K562 (cell line): ENCODE measurements at regions not wholly inside any gene's neighbourhood (a gene's known extent, or its start where the extent isn't known, plus 50 kb on each side); places are given as distances from the start of the nearest gene placed in this dataset.

ENCODE experiments used
- ATAC-seq: fragments of 200-7000 bp; cut with Tn5 transposase; 3 replicates; pipeline ENCODE4 v1.9.1; 2020; ENCODE audit warnings: moderate library complexity
- BruUV-seq: library from RNA; stranded (reverse); fragments of 400-500 nt; replicated peaks from 2 replicates; lab custom pipeline; 2021; lab: Mats Ljungman, UMichigan
- CTCF ChIA-PET: fragments of 300-600 bp; formaldehyde crosslinking; extraction: SDS; loops from one replicate; lab custom pipeline; 2021; ENCODE audit warnings: low intra/inter-chr PET ratio; lab: Yijun Ruan, JAX
- POLR2A ChIA-PET: fragments of 300-600, 350-650 bp; sonication (Branson Sonifier 250); formaldehyde crosslinking; extraction: SDS; loops from one replicate; lab custom pipeline; 2021; ENCODE audit warnings: antibody characterized with exemption, inconsistent platforms; lab: Yijun Ruan, JAX
- DNase-seq, 4 experiments: peaks; one replicate each; pipeline versions ENCODE4 v3.0.0 to v3.0.0-alpha.2; 2011 to 2018; ENCODE audit warnings: low spot score in 3 of 4, mixed read lengths in 3 of 4; ENCODE audit errors: extremely low read depth in 1 of 4
- FAIRE-seq: peaks from 2 replicates; lab custom pipeline; 2011; peaks lifted over from hg19 to GRCh38; lab: Jason Lieb, UNC
- H2AFZ ChIP-seq: 2 replicates; pipeline ENCODE4 v1.6.0; 2011; ENCODE audit warnings: low read depth, low read length, control low read depth, inconsistent platforms
- H3K27ac ChIP-seq: fragments of 200-600 bp; 3 replicates; pipeline ENCODE4 v1.8.0; 2011; ENCODE audit warnings: low read depth, mild to moderate bottlenecking, control low read depth, inconsistent platforms, low read length, moderate library complexity, mixed read lengths; ENCODE audit errors: extremely low read depth
- H3K27me3 ChIP-seq, 2 experiments: fragments of 300-600 bp in 1 of 2; 2 replicates in 1 of 2; 3 replicates in 1 of 2; pipeline versions ENCODE4 v1.6.0 to v1.8.0; 2011; ENCODE audit warnings: inconsistent platforms in 2 of 2, low read length in 2 of 2, mild to moderate bottlenecking in 1 of 2, mixed read lengths in 1 of 2, moderate library complexity in 1 of 2; ENCODE audit not compliant: control insufficient read depth in 2 of 2, insufficient read depth in 2 of 2
- H3K36me3 ChIP-seq: fragments of 300-600 bp; 3 replicates; pipeline ENCODE4 v1.8.0; 2011; ENCODE audit warnings: mild to moderate bottlenecking, low read length, inconsistent platforms; ENCODE audit not compliant: control insufficient read depth, insufficient read depth
- H3K4me1 ChIP-seq, 2 experiments: fragments of 200-600 bp in 1 of 2; replicated peaks in 1 of 2; 2 replicates in 1 of 2; 3 replicates in 1 of 2; pipeline versions ENCODE4 v1.5.1 to v1.8.0; 2011; ENCODE audit warnings: inconsistent platforms in 2 of 2, low read length in 2 of 2, mild to moderate bottlenecking in 1 of 2, mixed read lengths in 1 of 2, moderate library complexity in 1 of 2; ENCODE audit not compliant: control insufficient read depth in 2 of 2, insufficient read depth in 2 of 2
- H3K4me2 ChIP-seq: 2 replicates; pipeline ENCODE4 v1.6.1; 2011; ENCODE audit warnings: low read length, control low read depth, inconsistent platforms, mixed read lengths; ENCODE audit not compliant: insufficient read depth
- H3K4me3 ChIP-seq: fragments of 200-600 bp; sonication (generic), shearing (Covaris generic); 2 replicates; pipeline ENCODE4 v1.5.1; 2016; ENCODE audit warnings: control low read depth, inconsistent platforms
- H3K79me2 ChIP-seq: fragments of 200-600 bp; 3 replicates; pipeline ENCODE4 v1.8.0; 2011; ENCODE audit warnings: low read length, inconsistent platforms; ENCODE audit not compliant: control insufficient read depth, insufficient read depth
- H3K9ac ChIP-seq, 2 experiments: 2 replicates each; pipeline versions ENCODE4 v1.6.0 to v1.6.1; 2011; ENCODE audit warnings: low read depth in 2 of 2, low read length in 2 of 2, control low read depth in 1 of 2, inconsistent platforms in 1 of 2, mild to moderate bottlenecking in 1 of 2, mixed read lengths in 1 of 2; ENCODE audit not compliant: insufficient read depth in 1 of 2
- H3K9me1 ChIP-seq: one replicate; pipeline ENCODE4 v1.6.0; 2011; ENCODE audit warnings: inconsistent platforms, mild to moderate bottlenecking, low read length, moderate library complexity; ENCODE audit not compliant: control insufficient read depth, insufficient read depth
- H3K9me3 ChIP-seq: replicated peaks from 2 replicates; pipeline ENCODE4 v1.5.1; 2011; ENCODE audit warnings: low read depth, low read length, inconsistent platforms; ENCODE audit not compliant: control insufficient read depth, insufficient read depth
- H4K20me1 ChIP-seq: replicated peaks from 2 replicates; pipeline ENCODE4 v1.6.1; 2011; ENCODE audit warnings: low read length, inconsistent platforms, mixed read lengths; ENCODE audit not compliant: control insufficient read depth, insufficient read depth
- CUX1 ChIP-seq: fragments of 200-800 bp; sonication (Bioruptor generic); IDR thresholded peaks from 2 replicates; pipeline ENCODE4 v1.6.1; 2016; ENCODE audit warnings: missing genetic modification characterization, missing compliant biosample characterization
- FOSL1 ChIP-seq: fragments of 200-800 bp; sonication (Bioruptor generic); conservative IDR thresholded peaks from 2 replicates; pipeline ENCODE4 v1.6.1; 2016; ENCODE audit warnings: missing genetic modification characterization, missing compliant biosample characterization
- IRF2 ChIP-seq: sonication (generic); formaldehyde crosslinking; IDR thresholded peaks from 2 replicates; pipeline ENCODE4 v1.8.1; 2022; ENCODE audit warnings: mild to moderate bottlenecking, missing genetic modification reagents
- POLR3G ChIP-seq: IDR thresholded peaks from 2 replicates; pipeline ENCODE4 v1.6.1; 2011; ENCODE audit not compliant: insufficient read length, insufficient replicate concordance; ENCODE audit errors: extremely low read depth
- SIRT6 ChIP-seq: IDR thresholded peaks from one replicate; pipeline ENCODE4 v1.6.1; 2012; ENCODE audit warnings: low read depth, mild to moderate bottlenecking, control low read depth, inconsistent platforms, low read length, moderate library complexity
- ZBTB43 ChIP-seq: sonication (generic); formaldehyde crosslinking; IDR thresholded peaks from 2 replicates; pipeline ENCODE4 v1.8.0; 2023; ENCODE audit warnings: mild to moderate bottlenecking, missing genetic modification reagents
- ZC3H11A ChIP-seq: IDR thresholded peaks from 2 replicates; pipeline ENCODE4 v1.6.1; 2012; ENCODE audit warnings: low read depth, low read length, improper control_type of control experiment
- ZFP36 ChIP-seq: fragments of 150-350 bp; IDR thresholded peaks from 2 replicates; pipeline ENCODE4 v1.6.1; 2018; ENCODE audit warnings: low read length, low read depth; ENCODE audit not compliant: partially characterized antibody
- in situ Hi-C: fragments of 300-500 bp; cut with MboI; formaldehyde crosslinking; loops from 4 replicates; pipeline ENCODE4 v1.15.0; 2018; ENCODE audit warnings: inconsistent platforms, mixed read lengths
- intact Hi-C: fragments of 100-400 bp; cut with micrococcal nuclease; formaldehyde crosslinking; loops from 2 replicates; pipeline ENCODE4 v1.14.2; 2022

GRCh38 chr6:76553256-76553655 is 480.8 kb upstream of the IMPG1 start:
- Histone ChIP-seq H3K9ac (no peak overlapping the region), H3K27ac (no peak overlapping the region), H3K9me3 (no peaks in the 10 kb centered on the region; the same call in 1 of the 2 replicates), H4K20me1 (no peaks in the 10 kb centered on the region), H3K36me3 (no peaks in the 10 kb centered on the region), H3K4me1 (no peaks in the 10 kb centered on the region), H3K9me1 (no peaks in the 10 kb centered on the region), H2AFZ (no peak overlapping the region), H3K79me2 (no peaks in the 10 kb centered on the region), H3K27me3 (no peaks in the 10 kb centered on the region), H3K4me2 (no peak overlapping the region), H3K4me3 (no peak overlapping the region)
- TF ChIP-seq ZFP36 (no peak), IRF2 (CRISPR knock-in tag) (no peak), CUX1 (no peak), ZC3H11A (no peak), POLR3G (no peak), FOSL1 (tag) (no peak), SIRT6 (no peak), ZBTB43 (no peak)
- POLR2A ChIA-PET, result no interaction called here
- CTCF ChIA-PET, result no interaction called here
- in situ Hi-C loops (no loop called here), intact Hi-C loops (no loop called here)
- no peak for FAIRE-seq
- no peak for DNase-seq
- no peak for ATAC-seq
- no TSS peak for BruUV-seq
